HFFc6 (cell line): ENCODE measurements at regions not wholly inside any gene's neighbourhood (a gene's known extent, or its start where the extent isn't known, plus 50 kb on each side); places are given as distances from the start of the nearest gene placed in this dataset.

Experiments
- DNase-seq: peaks from one replicate; pipeline ENCODE4 v3.0.0-alpha.2; 2018
- H3K27ac Mint-ChIP-seq: 2 replicates; pipeline ENCODE4 v1.8.0; 2020; ENCODE audit warnings: mild to moderate bottlenecking, mixed read lengths
- H3K27me3 Mint-ChIP-seq: 2 replicates; pipeline ENCODE4 v1.8.0; 2021; ENCODE audit warnings: mild to moderate bottlenecking, moderate library complexity, mixed read lengths; ENCODE audit not compliant: insufficient read depth
- H3K36me3 Mint-ChIP-seq: 2 replicates; pipeline ENCODE4 v1.8.0; 2021; ENCODE audit warnings: low read depth, mixed read lengths
- H3K4me1 Mint-ChIP-seq: 2 replicates; pipeline ENCODE4 v1.8.0; 2020; ENCODE audit warnings: low read depth, mixed read lengths
- H3K4me3 Mint-ChIP-seq: 2 replicates; pipeline ENCODE4 v1.8.0; 2020; ENCODE audit warnings: mild to moderate bottlenecking, moderate library complexity, mixed read lengths
- H3K9me3 Mint-ChIP-seq: 2 replicates; pipeline ENCODE4 v1.8.0; 2020; ENCODE audit warnings: mild to moderate bottlenecking, mixed read lengths
- TF ChIP-seq, protein P1 (sequence below): fragments of 200-600 bp; sonication (generic); IDR thresholded peaks from 2 replicates; pipeline ENCODE4 v1.5.0; 2021; ENCODE audit warnings: antibody characterized with exemption, mild to moderate bottlenecking

GRCh38 chr10:64234489-64234888 is 713.3 kb downstream of the REEP3 start:
- TF ChIP-seq, protein P1, sequence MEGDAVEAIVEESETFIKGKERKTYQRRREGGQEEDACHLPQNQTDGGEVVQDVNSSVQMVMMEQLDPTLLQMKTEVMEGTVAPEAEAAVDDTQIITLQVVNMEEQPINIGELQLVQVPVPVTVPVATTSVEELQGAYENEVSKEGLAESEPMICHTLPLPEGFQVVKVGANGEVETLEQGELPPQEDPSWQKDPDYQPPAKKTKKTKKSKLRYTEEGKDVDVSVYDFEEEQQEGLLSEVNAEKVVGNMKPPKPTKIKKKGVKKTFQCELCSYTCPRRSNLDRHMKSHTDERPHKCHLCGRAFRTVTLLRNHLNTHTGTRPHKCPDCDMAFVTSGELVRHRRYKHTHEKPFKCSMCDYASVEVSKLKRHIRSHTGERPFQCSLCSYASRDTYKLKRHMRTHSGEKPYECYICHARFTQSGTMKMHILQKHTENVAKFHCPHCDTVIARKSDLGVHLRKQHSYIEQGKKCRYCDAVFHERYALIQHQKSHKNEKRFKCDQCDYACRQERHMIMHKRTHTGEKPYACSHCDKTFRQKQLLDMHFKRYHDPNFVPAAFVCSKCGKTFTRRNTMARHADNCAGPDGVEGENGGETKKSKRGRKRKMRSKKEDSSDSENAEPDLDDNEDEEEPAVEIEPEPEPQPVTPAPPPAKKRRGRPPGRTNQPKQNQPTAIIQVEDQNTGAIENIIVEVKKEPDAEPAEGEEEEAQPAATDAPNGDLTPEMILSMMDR: no peak
- no peak overlapping the region for H3K4me3 Mint-ChIP-seq
- H3K4me1 Mint-ChIP-seq: no peaks in the 10 kb centered on the region
- H3K9me3 Mint-ChIP-seq: peaks cover 41% of the 10 kb centered on the region
- DNase-seq: no peak
- H3K27ac Mint-ChIP-seq: no peak overlapping the region
- no peaks in the 10 kb centered on the region; the same call in 1 of the 2 replicates for H3K27me3 Mint-ChIP-seq
- no peaks in the 10 kb centered on the region for H3K36me3 Mint-ChIP-seq

- DNase-seq: no peak
- Mint-ChIP-seq H3K27ac (no peak overlapping the region), H3K36me3 (no peaks in the 10 kb centered on the region), H3K4me1 (no peaks in the 10 kb centered on the region), H3K27me3 (no peaks in the 10 kb centered on the region), H3K9me3 (peaks cover 41% of the 10 kb centered on the region), H3K4me3 (no peak overlapping the region)
- TF ChIP-seq, protein P1: no peak
Measured at GRCh38 chr10:64257704-64258103, 736.5 kb downstream of the REEP3 start.

- Mint-ChIP-seq H3K36me3 (no peaks in the 10 kb centered on the region), H3K9me3 (peaks cover 39% of the 10 kb centered on the region), H3K27me3 (no peaks in the 10 kb centered on the region; the same call in 1 of the 2 replicates), H3K4me1 (no peaks in the 10 kb centered on the region), H3K4me3 (no peak overlapping the region), H3K27ac (no peak overlapping the region)
- no peak for DNase-seq
- TF ChIP-seq, protein P1: no peak
Measured at GRCh38 chr10:64261092-64261491, 739.9 kb downstream of the REEP3 start.

DNA sequence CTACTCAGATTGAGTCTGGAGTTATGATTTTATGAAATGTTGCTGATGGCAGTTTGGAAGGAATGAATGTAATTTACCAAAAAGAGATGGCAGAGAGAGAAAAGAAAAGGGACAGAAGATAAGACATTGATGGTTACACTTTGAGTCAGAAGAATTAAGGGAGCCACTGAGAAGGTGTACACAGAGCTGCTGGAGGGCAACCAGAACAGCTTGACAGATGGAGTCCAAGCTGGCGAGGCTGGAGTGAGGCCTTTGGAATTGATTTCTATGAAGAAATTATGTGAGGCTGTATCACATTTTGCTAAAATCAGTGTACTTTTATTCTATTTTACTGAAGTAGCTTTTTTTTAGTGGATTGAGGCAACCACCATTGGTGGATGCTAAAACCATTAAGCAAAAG is 740.5 kb downstream of the REEP3 start:
- Mint-ChIP-seq H3K4me3 (no peak overlapping the region), H3K27me3 (no peaks in the 10 kb centered on the region; the same call in 1 of the 2 replicates), H3K4me1 (no peaks in the 10 kb centered on the region), H3K27ac (no peak overlapping the region), H3K9me3 (peaks cover 36% of the 10 kb centered on the region), H3K36me3 (no peaks in the 10 kb centered on the region)
- TF ChIP-seq, protein P1: no peak
- DNase-seq: no peak

GRCh38 chr10:64265961-64266360 is 744.8 kb downstream of the REEP3 start:
- Mint-ChIP-seq H3K9me3 (peaks cover 26% of the 10 kb centered on the region), H3K4me3 (no peak overlapping the region), H3K27ac (no peak overlapping the region), H3K4me1 (no peaks in the 10 kb centered on the region), H3K36me3 (no peaks in the 10 kb centered on the region), H3K27me3 (no peaks in the 10 kb centered on the region; the same call in 1 of the 2 replicates)
- TF ChIP-seq, protein P1: no peak
- DNase-seq: no peak

DNA sequence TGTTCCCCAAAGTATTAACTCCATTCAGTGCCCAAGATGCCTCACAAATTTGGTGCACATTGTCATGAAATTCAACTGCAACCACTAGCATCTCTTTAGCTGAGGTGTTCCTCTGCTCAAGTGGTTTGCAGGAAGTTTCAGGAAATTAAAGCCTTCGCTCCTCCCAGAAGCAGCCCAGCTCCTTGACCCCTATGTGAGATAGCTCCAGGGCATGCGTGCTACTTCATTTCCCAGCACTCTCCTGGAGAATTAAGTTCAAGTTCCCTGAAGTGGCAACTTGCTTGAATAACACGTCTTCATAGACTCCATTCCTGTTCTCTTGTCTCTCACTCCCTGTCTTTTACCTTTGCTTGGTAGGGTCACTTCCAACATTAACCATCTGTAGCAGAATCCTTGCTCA is 750.3 kb downstream of the REEP3 start:
- H3K27ac Mint-ChIP-seq: no peak overlapping the region
- no peak overlapping the region for H3K4me3 Mint-ChIP-seq
- TF ChIP-seq, protein P1: no peak
- H3K9me3 Mint-ChIP-seq: peaks cover 8% of the 10 kb centered on the region
- no peak for DNase-seq
- no peaks in the 10 kb centered on the region for H3K4me1 Mint-ChIP-seq
- no peaks in the 10 kb centered on the region for H3K36me3 Mint-ChIP-seq
- no peaks in the 10 kb centered on the region; the same call in 1 of the 2 replicates for H3K27me3 Mint-ChIP-seq
